Fibroblast of peridontal ligament (primary cell): ENCODE measurements at regions not wholly inside any gene's neighbourhood (a gene's known extent, or its start where the extent isn't known, plus 50 kb on each side); places are given as distances from the start of the nearest gene placed in this dataset.

ENCODE experiments used
- DNase-seq: peaks from one replicate; pipeline ENCODE4 v3.0.0-alpha.2; 2010; ENCODE audit errors: extremely low read depth

- no peak for DNase-seq
These were observed 50.8 kb upstream of the INCENP start for GRCh38 chr11:62073061-62073460.

- no peak for DNase-seq
These were observed 52.4 kb upstream of the INCENP start for GRCh38 chr11:62071408-62071807.

GRCh38 chr11:62069986-62070919, 53.6 kb upstream of the INCENP start:
- no peak for DNase-seq

- no peak for DNase-seq
These were observed 54.4 kb upstream of the INCENP start for GRCh38 chr11:62069374-62069773.

GRCh38 chr11:62068730-62069129, 55.1 kb upstream of the INCENP start:
- DNase-seq: no peak

GRCh38 chr11:62067741-62068140, 56.1 kb upstream of the INCENP start:
- no peak for DNase-seq

GRCh38 chr11:62064221-62064620, 59.6 kb upstream of the INCENP start:
- DNase-seq: no peak

- DNase-seq: no peak
These were observed 61.5 kb upstream of the INCENP start for GRCh38 chr11:62062223-62062861.

- DNase-seq: no peak
These were observed 62.2 kb upstream of the INCENP start for GRCh38 chr11:62061356-62062222.

GRCh38 chr11:62057069-62057468, 66.7 kb upstream of the INCENP start:
- no peak for DNase-seq

- no peak for DNase-seq
These were observed 67.8 kb upstream of the INCENP start for GRCh38 chr11:62055970-62056369.

GRCh38 chr11:62054484-62055121, 69.2 kb upstream of the INCENP start:
- DNase-seq: peak; percentile 24

GRCh38 chr11:62054081-62054480, 69.7 kb upstream of the INCENP start:
- no peak for DNase-seq

GRCh38 chr11:62050716-62051115, 73.1 kb upstream of the INCENP start:
- no peak for DNase-seq

- DNase-seq: peak; percentile 29
These were observed 75.7 kb upstream of the INCENP start for GRCh38 chr11:62048100-62048499.

- no peak for DNase-seq
These were observed 77.2 kb upstream of the INCENP start for GRCh38 chr11:62046568-62047100.

- no peak for DNase-seq
These were observed 77.2 kb upstream of the FTH1 start for GRCh38 chr11:62044639-62045121.

- no peak for DNase-seq
These were observed 67.9 kb upstream of the FTH1 start for GRCh38 chr11:62035293-62035692.

GRCh38 chr11:62034036-62034338, 66.6 kb upstream of the FTH1 start:
- DNase-seq: no peak

- DNase-seq: no peak
These were observed 66.0 kb upstream of the FTH1 start for GRCh38 chr11:62033191-62034035.
